GM21390 (cell line): ENCODE measurements at regions not wholly inside any gene's neighbourhood (a gene's known extent, or its start where the extent isn't known, plus 50 kb on each side); places are given as distances from the start of the nearest gene placed in this dataset.
A peak's percentile ranks its signal among the peaks of the same experiment; 100 is the strongest.

Experiments
- ATAC-seq: cut with Tn5 transposase; IDR thresholded peaks from one replicate; pipeline ENCODE4 v1.9.1; 2021; ENCODE audit not compliant: unreplicated experiment

GRCh38 chr4:180640193-180640592, 1603.0 kb upstream of the TENM3 start:
- no peak for ATAC-seq

DNA sequence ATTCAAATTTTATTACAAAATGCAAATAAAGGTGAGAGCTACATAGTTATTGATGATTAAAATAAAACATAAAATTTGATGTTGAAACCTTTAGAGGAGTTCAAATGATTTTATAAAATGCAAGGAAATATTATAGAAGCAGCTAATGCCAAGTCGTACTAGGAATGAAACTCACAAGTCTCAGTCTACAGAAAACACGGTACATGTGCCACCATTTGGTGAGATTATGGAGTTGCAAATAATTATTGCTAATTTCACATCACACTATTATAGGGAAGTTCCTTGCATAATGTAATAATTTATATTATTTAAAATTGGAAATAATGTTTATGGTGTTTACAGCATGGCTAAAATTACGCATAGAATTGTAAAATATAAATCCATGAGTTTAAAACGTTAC, 1601.7 kb upstream of the TENM3 start:
- ATAC-seq: no peak

DNA sequence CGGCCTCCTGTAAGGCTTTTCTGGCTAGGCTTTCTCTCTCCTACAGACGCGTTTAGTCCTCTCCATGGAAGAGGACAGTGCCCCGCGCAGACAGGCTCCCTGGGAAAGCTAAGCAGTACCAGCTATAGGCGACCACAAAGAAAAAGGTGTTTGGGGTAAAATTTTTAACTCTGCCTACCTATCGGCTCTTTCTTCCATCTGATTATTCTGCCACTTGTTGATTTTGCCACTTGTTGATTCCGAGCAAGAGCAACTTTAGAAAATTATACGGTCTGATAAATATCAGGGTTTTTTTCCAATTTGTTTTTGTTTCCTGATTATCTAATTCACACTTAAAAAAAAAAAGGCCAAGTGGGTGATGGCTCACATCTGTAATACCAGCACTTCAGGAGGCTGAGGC, 1600.5 kb upstream of the TENM3 start:
- no peak for ATAC-seq

DNA sequence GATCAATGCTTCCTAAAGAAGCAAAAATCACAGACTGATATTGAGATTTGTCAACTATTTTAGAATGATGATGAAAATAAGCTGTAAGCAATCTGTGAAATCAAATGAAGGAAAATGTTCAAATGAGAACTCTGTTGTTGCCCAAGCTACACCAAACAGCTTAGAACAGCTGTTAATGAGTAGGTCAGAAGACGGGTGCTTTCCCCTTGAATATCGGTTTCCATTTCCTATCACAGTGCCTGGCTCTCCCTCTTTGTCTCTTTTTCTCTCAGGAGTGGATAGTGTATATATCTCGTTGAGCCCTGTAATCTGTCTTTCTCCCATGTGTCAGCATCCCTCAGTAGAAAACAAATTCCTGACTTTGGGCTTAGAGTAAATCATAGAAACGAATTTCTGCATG, 1592.9 kb upstream of the TENM3 start:
- ATAC-seq: peak; percentile 65

DNA sequence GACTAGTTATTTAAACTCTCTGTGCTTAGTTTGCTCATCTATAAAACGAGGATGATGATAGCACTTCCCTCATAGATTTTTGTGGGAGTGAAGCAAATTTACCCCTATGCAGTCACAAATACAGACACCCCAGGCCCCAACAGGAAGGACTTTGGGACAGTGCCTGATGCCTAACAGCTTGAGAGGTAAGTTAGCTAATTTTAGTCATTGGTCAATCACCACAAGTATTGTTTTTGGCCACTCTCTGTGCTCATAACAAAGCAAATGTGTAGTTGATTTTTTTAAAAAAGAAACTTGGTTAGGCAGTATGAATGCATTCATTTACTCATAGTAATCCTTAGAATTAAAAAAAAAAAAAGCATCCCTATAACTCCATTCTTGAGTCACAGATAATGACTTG, 1590.7 kb upstream of the TENM3 start:
- ATAC-seq: no peak

DNA sequence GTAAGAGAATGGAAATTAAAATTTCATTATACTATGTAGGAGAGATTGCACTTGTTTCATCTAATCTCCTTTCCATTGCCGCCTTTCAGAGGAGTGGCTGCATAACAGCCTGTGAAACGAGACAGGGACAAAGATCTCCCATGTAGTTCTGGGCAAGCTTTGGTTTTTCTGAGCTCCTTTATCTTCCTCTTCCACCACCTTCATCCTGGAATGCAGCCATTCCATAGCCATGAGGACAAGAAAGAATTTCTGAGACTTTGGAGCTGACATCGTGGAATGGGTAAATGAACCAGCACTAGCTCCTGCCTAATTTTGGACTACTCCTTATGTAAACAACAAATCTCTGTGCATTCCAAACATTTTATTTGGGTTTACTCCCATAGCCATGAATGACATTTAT, 1587.3 kb upstream of the TENM3 start:
- no peak for ATAC-seq

DNA sequence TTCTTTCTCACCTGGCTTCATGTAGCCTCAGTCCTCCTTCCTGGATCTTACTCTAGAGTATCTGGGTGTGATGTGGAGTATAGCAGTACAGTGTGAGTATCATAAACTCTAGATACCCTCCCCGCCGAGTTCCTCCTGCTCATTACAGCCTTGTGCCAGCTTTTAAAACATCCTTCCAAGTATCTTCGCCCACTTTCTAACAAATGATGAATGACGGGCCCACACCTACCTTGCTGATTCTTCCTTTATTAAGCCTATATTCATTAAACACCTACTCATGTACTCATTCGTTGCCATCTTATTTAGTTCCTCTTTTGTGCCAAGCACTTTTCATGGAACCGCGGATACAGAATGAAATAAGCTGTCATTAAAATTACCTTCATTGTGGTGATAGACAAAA, 1585.3 kb upstream of the TENM3 start:
- ATAC-seq: no peak

DNA sequence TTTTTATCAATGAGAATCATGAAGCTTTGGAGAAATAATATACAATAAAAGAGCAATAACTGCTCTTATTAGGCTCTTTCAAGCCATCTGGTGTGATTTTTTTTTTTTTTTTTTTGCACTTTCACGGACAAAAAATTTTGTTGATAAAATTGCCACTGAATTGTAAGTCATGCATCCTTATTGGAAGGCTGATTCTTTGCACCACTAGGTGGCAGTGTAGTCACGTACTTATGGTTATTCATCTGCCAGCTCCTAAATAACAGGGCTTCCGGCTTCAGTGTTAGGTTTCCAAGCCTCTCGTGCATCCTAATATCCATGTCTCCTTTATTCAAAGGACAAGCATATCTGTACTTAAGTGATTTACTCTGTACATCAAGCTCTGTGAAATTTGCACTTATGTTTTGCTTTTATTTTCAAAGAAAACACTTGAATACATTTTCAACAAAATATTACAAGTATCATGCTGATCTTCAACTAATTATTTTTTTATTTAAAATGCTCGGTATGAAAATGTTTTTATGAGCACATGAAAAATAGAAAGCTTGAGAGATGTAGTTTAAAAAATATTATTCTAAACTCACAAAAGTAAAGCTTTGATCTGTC, 1578.3 kb upstream of the TENM3 start:
- ATAC-seq: peak; percentile 88

GRCh38 chr4:180665481-180665880, 1577.7 kb upstream of the TENM3 start:
- no peak for ATAC-seq

DNA sequence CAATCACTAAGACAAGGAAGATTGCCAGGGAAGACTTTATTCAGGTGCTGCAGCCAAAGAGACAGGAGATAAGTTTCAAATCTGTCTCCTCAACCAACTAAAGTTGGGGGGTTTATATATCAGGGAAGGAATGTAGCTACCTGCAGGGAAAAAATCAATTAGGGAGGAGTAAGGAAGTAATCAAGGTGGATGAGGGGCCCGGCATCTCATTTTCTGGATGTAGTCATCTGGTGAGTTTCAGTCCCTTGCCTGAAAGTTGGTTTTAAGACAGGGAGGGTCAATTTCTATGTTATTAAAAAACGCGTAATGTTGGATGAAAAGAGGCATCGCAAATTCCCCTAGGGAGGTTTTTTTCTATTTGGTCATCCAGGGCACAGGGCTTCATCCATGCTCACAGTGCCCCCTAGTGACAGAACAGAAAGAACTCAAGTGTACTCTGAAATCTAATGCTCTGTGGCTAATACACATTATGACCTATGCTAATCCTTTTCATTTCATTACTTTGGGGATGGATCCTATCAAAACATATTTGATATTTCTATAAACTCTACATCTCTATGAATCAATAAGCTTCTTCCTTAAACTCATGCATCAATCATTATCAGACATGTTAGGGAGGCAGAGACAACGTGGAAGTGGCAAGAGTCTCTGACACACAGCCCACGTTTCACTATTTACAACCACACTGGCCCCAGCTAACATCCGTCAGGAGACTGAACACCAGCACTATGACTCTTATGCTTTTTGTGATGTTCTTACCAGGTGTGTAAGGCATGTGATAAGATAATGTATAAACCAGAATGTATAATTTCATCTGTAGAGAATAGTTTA, 1577.0 kb upstream of the TENM3 start:
- ATAC-seq: peak; percentile 86

DNA sequence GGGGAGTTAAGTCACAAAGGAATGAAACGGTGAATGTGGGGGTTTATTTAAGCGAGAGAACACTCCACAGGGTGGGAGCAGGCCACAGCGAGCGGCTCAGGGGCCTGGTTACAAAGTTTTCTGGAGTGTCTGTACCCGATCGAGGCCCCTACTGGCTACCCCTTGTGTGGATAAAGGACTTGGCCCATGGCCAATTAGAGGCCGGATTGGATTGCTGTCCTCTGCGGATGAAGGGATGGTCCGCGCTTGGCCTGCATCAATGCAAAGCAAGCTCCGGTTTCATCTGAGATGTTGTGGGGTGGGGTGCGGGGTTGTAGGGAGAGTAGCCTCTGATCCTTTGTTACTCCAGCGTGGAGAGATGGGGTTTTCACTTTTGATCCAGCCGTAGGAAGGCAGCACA, 1574.5 kb upstream of the TENM3 start:
- no peak for ATAC-seq

DNA sequence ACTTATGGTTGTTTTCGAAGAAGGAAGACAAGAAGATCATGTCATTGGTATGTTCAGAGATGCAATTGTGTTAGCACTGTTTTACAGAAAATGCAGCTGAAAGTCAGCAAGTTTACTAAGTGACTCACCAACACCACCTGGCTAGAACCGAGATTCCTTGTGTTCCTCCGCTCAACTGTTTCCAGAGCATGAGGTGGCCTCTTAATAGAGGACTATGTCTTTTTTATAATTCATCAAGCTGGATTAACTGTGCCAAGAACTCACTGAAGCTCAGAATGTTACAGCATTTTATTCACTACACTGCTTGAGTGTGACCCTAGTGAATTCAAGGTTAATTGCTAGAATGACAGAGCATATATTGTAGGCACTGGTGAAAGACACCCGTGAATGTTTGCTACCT, 1573.5 kb upstream of the TENM3 start:
- no peak for ATAC-seq

- no peak for ATAC-seq
These were observed 1568.4 kb upstream of the TENM3 start for GRCh38 chr4:180674619-180675358.

GRCh38 chr4:180675359-180675650, 1567.9 kb upstream of the TENM3 start:
- no peak for ATAC-seq

DNA sequence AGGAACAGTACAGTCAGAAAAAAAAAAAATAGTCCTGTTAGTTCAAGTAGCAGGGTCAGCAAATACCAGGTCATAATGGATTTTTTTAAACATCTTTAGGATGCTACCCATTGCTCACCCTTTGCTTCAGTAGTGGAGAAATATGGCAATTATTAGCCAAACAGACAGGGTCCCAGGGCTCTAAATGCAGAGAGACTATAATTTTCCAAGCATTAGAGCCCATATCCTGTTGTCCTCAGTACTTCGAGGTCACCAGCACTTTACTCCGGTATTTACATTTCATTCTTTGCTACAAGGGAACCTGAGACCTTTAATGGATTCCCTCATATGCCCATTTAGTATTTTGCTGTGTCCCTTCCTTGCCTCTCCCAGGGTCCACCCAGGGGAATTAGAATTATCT, 1562.9 kb upstream of the TENM3 start:
- ATAC-seq: no peak

DNA sequence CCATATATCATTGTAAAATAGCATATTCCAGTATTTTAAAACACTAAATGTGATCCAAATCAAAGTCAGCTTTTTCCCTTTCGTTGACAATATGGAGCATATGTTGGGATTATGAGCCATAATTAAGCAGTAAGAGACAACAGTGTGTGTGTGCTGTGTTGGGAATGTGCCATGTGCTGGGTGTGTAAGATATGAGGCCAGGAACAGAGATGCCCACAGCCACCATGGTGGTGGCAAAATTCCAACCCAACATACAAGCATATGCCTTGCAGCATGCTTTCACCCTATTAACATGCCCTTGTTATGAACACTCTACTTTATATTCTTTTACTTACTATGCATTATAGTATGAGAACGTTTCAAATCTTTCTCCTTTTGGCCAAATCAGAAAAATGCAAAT, 1560.4 kb upstream of the TENM3 start:
- ATAC-seq: no peak

- ATAC-seq: no peak
These were observed 1560.0 kb upstream of the TENM3 start for GRCh38 chr4:180683186-180683585.

DNA sequence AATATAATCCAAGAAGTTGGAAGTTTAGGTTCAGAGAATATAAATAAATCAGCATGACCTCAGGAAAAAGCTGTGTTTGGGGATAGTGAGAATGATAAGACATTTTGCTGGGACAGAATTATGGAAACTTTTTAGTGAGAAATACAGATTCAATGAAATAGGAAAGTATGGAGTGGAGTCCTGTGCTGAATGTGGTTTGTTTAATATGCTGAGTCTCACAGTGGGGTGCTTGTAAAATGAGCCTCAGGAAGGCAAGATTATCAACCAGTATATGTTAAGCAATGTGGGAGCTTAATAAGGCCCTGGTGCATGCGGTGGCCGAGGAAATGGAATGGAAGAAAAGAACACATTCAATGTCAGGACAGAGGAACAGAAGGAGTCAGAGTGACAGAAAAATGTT, 1554.7 kb upstream of the TENM3 start:
- no peak for ATAC-seq

DNA sequence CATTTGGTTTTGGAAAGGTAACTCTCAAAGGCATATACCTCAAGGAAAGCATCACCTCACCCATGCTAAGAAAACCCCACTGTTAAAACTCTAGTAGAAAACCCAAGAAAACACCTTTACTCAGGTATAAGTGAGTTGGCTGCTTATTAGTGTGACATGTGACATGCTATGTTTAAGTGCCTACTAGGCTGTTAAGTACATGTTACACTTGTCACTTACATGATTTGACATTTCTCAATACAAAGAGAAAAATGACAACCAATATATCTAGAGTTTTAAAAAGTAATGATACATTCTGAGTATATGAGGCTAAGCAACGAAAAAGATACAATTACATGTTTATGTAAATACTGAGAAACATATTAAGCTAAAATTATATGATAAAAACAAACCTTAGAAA, 1548.3 kb upstream of the TENM3 start:
- ATAC-seq: no peak

DNA sequence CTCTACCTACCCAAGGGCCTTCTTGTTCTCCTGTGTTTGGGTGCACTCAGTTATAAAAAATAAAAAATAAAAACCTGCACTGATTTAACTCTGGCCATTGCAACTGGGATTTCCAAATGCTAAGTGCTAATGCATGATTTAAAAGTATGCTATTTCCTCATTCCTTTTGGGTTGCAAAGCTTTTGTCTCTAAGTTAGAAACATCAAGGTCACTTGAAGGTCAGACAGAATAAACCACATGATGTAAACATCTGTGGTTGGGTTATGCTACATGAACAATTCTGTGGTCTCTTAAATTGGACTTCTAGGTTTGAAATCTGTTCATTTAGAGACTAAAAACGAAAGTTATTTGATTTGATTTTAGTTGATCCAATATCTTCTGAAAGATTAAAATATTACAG, 1547.4 kb upstream of the TENM3 start:
- ATAC-seq: no peak

DNA sequence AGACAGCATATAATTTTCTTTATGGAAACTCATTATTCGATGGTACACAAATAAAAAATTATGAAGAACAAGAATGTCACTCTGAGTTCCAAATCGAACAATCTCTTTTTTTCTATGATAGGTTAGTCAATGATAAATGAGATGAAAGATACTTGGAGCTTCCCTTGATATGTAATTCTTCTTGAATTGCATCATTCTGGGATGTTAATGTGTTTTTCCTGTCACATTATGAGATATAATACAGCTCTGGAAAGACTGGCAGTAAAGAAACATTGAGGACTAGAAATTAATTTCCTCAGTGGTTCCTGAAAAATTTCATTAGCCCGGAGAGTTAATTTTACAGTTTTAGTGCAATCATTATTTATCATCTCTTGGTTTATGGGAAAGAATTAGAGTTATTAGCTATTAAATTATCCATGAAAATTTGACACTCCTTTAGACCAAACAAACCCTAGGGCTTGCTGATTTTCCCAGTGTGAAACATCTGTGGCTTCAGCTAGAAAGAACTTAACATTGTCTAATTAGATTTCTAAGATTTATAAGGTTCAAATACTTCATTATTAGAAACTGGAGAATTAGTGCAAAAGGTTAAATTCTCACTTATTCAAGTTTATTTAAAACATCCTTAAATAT, 1546.6 kb upstream of the TENM3 start:
- ATAC-seq: no peak
